Upper lobe of left lung (tissue), 6 donors: ENCODE measurements at regions not wholly inside any gene's neighbourhood (a gene's known extent, or its start where the extent isn't known, plus 50 kb on each side); places are given as distances from the start of the nearest gene placed in this dataset.

Source experiments
- ATAC-seq, 2 donors: fragments of 200-7000 bp; cut with Tn5 transposase; one replicate each; pipeline ENCODE4 v1.9.1; 2022; ENCODE audit warnings: mild to moderate bottlenecking in 2 of 2, moderate library complexity in 2 of 2; ENCODE audit not compliant: low FRiP score in 2 of 2
- DNase-seq, 2 donors: peaks; one replicate each; pipeline ENCODE4 v3.0.0-alpha.2; 2019 to 2020
- H3K27ac ChIP-seq, 4 donors: fragments of 200-600 bp; sonication (generic); one replicate each; pipeline ENCODE4 v1.5.1; 2016 to 2019
- H3K27me3 ChIP-seq, 4 donors: fragments of 200-600 bp; sonication (generic); one replicate each; pipeline ENCODE4 v1.5.1; 2017 to 2019
- H3K36me3 ChIP-seq, 4 donors: fragments of 200-600 bp; sonication (generic); one replicate each; pipeline ENCODE4 v1.5.1; 2016 to 2019
- H3K4me1 ChIP-seq, 4 donors: fragments of 200-600 bp; sonication (generic); one replicate each; pipeline ENCODE4 v1.5.1; 2018 to 2019
- H3K4me3 ChIP-seq, 4 donors: fragments of 200-600 bp; sonication (generic); one replicate each; pipeline ENCODE4 v1.5.1; 2017 to 2019; ENCODE audit warnings: mild to moderate bottlenecking in 2 of 4, moderate library complexity in 1 of 4
- H3K9me3 ChIP-seq, 4 donors: fragments of 200-600 bp; sonication (generic); one replicate each; pipeline ENCODE4 v1.5.1; 2018 to 2019
- CTCF ChIP-seq, 6 experiments: fragments of 450-650 bp in 4 of 6; fragments of 200-600 bp in 2 of 6; sonication (generic) in 2 of 6; IDR thresholded peaks; one replicate each; pipeline ENCODE4 v1.5.1; 2016 to 2019; ENCODE audit warnings: antibody characterized with exemption in 6 of 6
- EP300 ChIP-seq, 4 donors: sonication (generic); formaldehyde crosslinking; IDR thresholded peaks; one replicate each; pipeline ENCODE4 v1.5.1; 2017; ENCODE audit warnings: antibody characterized with exemption in 4 of 4, control low read depth in 2 of 4
- POLR2A ChIP-seq, 4 donors: fragments of 450-650 bp; IDR thresholded peaks; one replicate each; pipeline ENCODE4 v1.5.1; 2016 to 2017; ENCODE audit warnings: antibody characterized with exemption in 4 of 4, mild to moderate bottlenecking in 2 of 4
- POLR2AphosphoS5 ChIP-seq, 2 donors: sonication (generic); formaldehyde crosslinking; IDR thresholded peaks; one replicate each; pipeline ENCODE4 v1.5.1; 2017; ENCODE audit warnings: antibody characterized with exemption in 2 of 2
- WGBS, 2 donors: methylation state at CpG; one replicate each; pipeline ENCODE4 v1.1.5; 2017 to 2018; 5-methylcytosine and 5-hydroxymethylcytosine counted together
- donor health status: DM: no; HTN: no; CAD: no; lungs with moderate emphysema.
- donor health status: DM: no; HTN: yes; CAD: no; lungs with severe emphysema.

GRCh38 chrX:9235722-9236121 lies 201.8 kb upstream of the FAM9B start:
- no peaks in the 10 kb centered on the region for H3K9me3 ChIP-seq
- H3K27me3 ChIP-seq = no peaks in the 10 kb centered on the region
- no peaks in the 10 kb centered on the region for H3K4me1 ChIP-seq
- TF ChIP-seq EP300 (IDR thresholded peaks at IDR 0.05) = no peak
- TF ChIP-seq POLR2AphosphoS5 (IDR thresholded peaks at IDR 0.05) = no peak
- no peak for TF ChIP-seq CTCF (IDR thresholded peaks at IDR 0.05)
- TF ChIP-seq POLR2A (IDR thresholded peaks at IDR 0.05) = no peak
- DNase-seq = no peak
- no peak for ATAC-seq
- H3K4me3 ChIP-seq = no peak overlapping the region
- WGBS, 2 donors = 88 to 91% methylated on average over 3 of the region's 3 CpGs
- no peaks in the 10 kb centered on the region for H3K36me3 ChIP-seq
- H3K27ac ChIP-seq = no peak overlapping the region

- Histone ChIP-seq H3K36me3 (no peaks in the 10 kb centered on the region), H3K4me3 (no peak overlapping the region), H3K27me3 (no peaks in the 10 kb centered on the region), H3K4me1 (no peaks in the 10 kb centered on the region), H3K27ac (no peak overlapping the region), H3K9me3 (no peaks in the 10 kb centered on the region)
- ATAC-seq (no peak), DNase-seq (no peak)
- no peak for TF ChIP-seq POLR2A (IDR thresholded peaks at IDR 0.05)
- TF ChIP-seq POLR2AphosphoS5 (IDR thresholded peaks at IDR 0.05) = no peak
- no peak for TF ChIP-seq CTCF (IDR thresholded peaks at IDR 0.05)
- no peak for TF ChIP-seq EP300 (IDR thresholded peaks at IDR 0.05)
- 78 to 92% methylated on average over 2 to 4 of the region's 4 CpGs for WGBS, 2 donors
Observed at GRCh38 chrX:9240956-9241355, 207.0 kb upstream of the FAM9B start.

GRCh38 chrX:9241427-9241826 lies 207.5 kb upstream of the FAM9B start:
- ATAC-seq (no peak), DNase-seq (no peak)
- WGBS, 2 donors = 84 to 93% methylated on average over 2 to 11 of the region's 11 CpGs
- no peak overlapping the region for H3K27ac ChIP-seq
- H3K9me3 ChIP-seq = no peaks in the 10 kb centered on the region
- TF ChIP-seq CTCF (IDR thresholded peaks at IDR 0.05) (no peak), POLR2A (IDR thresholded peaks at IDR 0.05) (no peak), EP300 (IDR thresholded peaks at IDR 0.05) (no peak), POLR2AphosphoS5 (IDR thresholded peaks at IDR 0.05) (no peak)
- no peaks in the 10 kb centered on the region for H3K4me1 ChIP-seq
- no peaks in the 10 kb centered on the region for H3K27me3 ChIP-seq
- H3K36me3 ChIP-seq = no peaks in the 10 kb centered on the region
- H3K4me3 ChIP-seq = no peak overlapping the region

GRCh38 chrX:9249051-9249846 lies 215.3 kb upstream of the FAM9B start:
- 74 to 82% methylated on average over 6 to 8 of the region's 8 CpGs for WGBS, 2 donors
- DNase-seq = no peak

More at GRCh38 chrX:9249051-9249846, 215.3 kb upstream of the FAM9B start:
- Histone ChIP-seq H3K27ac (no peak overlapping the region), H3K9me3 (no peaks in the 10 kb centered on the region), H3K36me3 (no peaks in the 10 kb centered on the region), H3K4me3 (no peak overlapping the region), H3K4me1 (no peaks in the 10 kb centered on the region), H3K27me3 (no peaks in the 10 kb centered on the region)
- ATAC-seq = no peak
- TF ChIP-seq POLR2A (IDR thresholded peaks at IDR 0.05) = no peak
- TF ChIP-seq CTCF (IDR thresholded peaks at IDR 0.05) = no peak
- TF ChIP-seq POLR2AphosphoS5 (IDR thresholded peaks at IDR 0.05) = no peak
- no peak for TF ChIP-seq EP300 (IDR thresholded peaks at IDR 0.05)
